Nephron progenitor cell (in vitro differentiated cells): ENCODE measurements at regions not wholly inside any gene's neighbourhood (a gene's known extent, or its start where the extent isn't known, plus 50 kb on each side); places are given as distances from the start of the nearest gene placed in this dataset.

Source experiments
- DNase-seq: peaks from one replicate; pipeline ENCODE4 v3.0.0; 2021
- H3K27ac Mint-ChIP-seq: 2 replicates; pipeline ENCODE4 v1.8.0; 2021; ENCODE audit warnings: mild to moderate bottlenecking, moderate library complexity, mixed read lengths
- H3K27me3 Mint-ChIP-seq: 2 replicates; pipeline ENCODE4 v1.8.0; 2021; ENCODE audit warnings: mild to moderate bottlenecking, low read depth, mixed read lengths; ENCODE audit not compliant: poor library complexity
- H3K36me3 Mint-ChIP-seq: 2 replicates; pipeline ENCODE4 v1.8.0; 2021; ENCODE audit warnings: low read depth, mixed read lengths
- H3K4me1 Mint-ChIP-seq: 2 replicates; pipeline ENCODE4 v1.8.0; 2021; ENCODE audit warnings: mixed read lengths
- H3K4me3 Mint-ChIP-seq: 2 replicates; pipeline ENCODE4 v1.8.0; 2021; ENCODE audit warnings: mild to moderate bottlenecking, moderate library complexity, mixed read lengths
- H3K9me3 Mint-ChIP-seq: 2 replicates; pipeline ENCODE4 v1.8.0; 2021; ENCODE audit warnings: mild to moderate bottlenecking, moderate library complexity, mixed read lengths
- CTCF ChIP-seq: fragments of 200-600 bp; sonication (generic); IDR thresholded peaks from 2 replicates; pipeline ENCODE4 v1.5.0; 2021; ENCODE audit warnings: antibody characterized with exemption

DNA sequence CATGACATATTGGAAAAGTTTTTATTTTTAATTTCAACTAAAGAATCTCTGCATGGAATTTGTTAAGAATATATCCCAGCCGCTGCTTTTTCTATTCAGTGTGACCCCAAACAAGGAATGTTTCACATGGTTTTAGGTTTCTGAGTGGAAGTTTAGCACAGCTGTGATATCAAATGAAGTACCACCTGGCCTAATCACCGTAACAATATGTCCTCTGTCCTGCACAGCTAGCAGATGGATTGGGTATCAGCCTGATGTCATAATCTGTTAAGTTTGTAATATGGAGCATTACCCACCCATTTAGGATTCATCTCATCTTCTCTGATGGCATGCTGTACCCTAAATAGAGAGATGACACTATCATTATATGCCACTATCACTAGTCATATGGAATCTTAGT is 963.7 kb upstream of the ADGRL2 start:
- no peak for TF ChIP-seq CTCF

DNA sequence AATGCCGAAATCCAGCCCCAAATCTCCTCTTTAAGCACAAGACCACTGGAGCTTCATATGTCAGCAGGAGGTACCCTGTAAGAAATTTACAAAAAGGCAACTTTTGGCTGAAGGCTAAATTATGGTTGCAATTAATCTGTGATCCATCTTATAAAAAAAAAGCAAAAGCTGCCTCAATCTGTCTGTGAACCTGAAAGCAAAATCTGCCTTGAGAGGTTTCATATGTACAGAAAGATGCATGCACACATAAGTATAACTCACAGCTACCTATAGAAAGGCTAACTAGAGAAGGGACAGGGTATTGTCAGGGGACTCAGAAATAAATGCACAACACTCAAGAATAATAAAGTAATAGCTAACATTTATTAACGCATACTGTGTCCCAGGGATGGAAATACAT is 964.2 kb upstream of the ADGRL2 start:
- H3K36me3 Mint-ChIP-seq = peaks cover 4% of the 10 kb centered on the region
- TF ChIP-seq CTCF = no peak
- no peak for DNase-seq
- peaks cover 14% of the 10 kb centered on the region for H3K9me3 Mint-ChIP-seq
- no peaks in the 10 kb centered on the region for H3K27me3 Mint-ChIP-seq
- H3K27ac Mint-ChIP-seq = no peak overlapping the region
- no peaks in the 10 kb centered on the region for H3K4me1 Mint-ChIP-seq
- no peak overlapping the region for H3K4me3 Mint-ChIP-seq

More for the DNA sequence above, 963.7 kb upstream of the ADGRL2 start:
- Mint-ChIP-seq H3K36me3 (peaks cover 6% of the 10 kb centered on the region), H3K27ac (no peak overlapping the region), H3K27me3 (no peaks in the 10 kb centered on the region), H3K4me3 (no peak overlapping the region), H3K4me1 (no peaks in the 10 kb centered on the region), H3K9me3 (peaks cover 20% of the 10 kb centered on the region)
- DNase-seq = no peak

DNA sequence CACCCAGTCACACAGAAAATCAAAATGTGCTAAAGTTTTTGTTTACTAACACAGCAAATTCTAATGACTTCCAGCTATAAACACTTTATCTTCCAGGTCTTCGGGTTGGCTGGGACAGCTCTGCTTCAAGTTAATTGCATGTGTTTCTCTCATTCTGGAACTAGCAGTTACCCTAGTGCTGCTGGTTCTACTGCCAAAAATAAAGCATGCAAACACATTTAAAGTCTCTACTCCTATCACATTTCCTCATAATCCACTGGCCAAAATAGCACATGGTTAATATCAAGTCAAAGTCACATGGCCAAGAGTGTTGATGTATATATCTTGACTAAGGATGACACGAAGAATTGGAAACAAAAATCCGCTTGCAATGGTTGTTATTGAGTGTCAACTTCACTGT is 973.1 kb upstream of the ADGRL2 start:
- TF ChIP-seq CTCF = no peak
- Mint-ChIP-seq H3K4me3 (no peak overlapping the region), H3K27ac (peak overlapping the region; percentile 20), H3K27me3 (no peaks in the 10 kb centered on the region), H3K4me1 (no peaks in the 10 kb centered on the region), H3K9me3 (no peaks in the 10 kb centered on the region), H3K36me3 (no peaks in the 10 kb centered on the region)
- DNase-seq = no peak

DNA sequence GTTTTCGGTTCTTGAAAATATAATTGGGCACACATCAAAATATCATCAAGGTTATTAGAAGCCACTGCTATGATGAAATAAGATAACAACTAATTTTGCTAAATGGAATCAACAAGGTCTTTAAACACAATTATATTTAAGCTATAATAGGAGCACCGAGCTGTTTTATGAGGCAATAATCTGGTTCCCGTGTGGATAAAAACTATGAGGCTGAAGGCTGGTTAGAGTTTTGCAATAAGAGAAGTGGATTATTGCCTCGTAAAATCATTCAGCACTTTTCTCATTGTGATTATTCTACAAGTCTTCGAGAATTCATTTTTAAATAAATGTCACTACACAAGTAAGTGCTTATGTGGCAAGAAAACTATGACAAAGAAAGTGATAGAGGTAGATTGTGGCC is 975.7 kb upstream of the ADGRL2 start:
- H3K9me3 Mint-ChIP-seq = no peaks in the 10 kb centered on the region

DNA sequence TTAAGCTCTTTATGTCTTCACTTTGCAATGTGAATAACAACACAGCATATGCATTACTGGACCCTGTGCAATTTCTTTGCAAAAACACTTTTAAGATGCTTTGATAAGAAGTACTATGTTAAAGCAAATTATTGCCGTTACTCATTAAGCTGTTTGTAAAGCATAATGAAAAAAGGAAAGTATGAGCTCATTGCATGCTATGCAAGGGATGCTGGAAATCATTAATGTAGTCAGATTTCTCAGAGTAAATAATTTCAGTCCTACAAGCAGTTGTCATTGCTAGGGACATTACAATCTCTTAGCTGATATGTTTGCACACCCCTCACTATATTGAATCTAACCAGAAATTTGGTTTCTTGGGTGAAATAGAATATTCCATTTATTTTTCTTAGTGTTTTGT is 982.5 kb upstream of the ADGRL2 start:
- no peak overlapping the region for H3K27ac Mint-ChIP-seq
- H3K27me3 Mint-ChIP-seq = no peaks in the 10 kb centered on the region
- DNase-seq = no peak
- no peak for TF ChIP-seq CTCF
- H3K4me3 Mint-ChIP-seq = no peak overlapping the region
- H3K4me1 Mint-ChIP-seq = no peaks in the 10 kb centered on the region
- no peaks in the 10 kb centered on the region for H3K36me3 Mint-ChIP-seq
- H3K9me3 Mint-ChIP-seq = no peaks in the 10 kb centered on the region

More for the DNA sequence above, 975.7 kb upstream of the ADGRL2 start:
- DNase-seq = no peak
- TF ChIP-seq CTCF = no peak
- H3K36me3 Mint-ChIP-seq = no peaks in the 10 kb centered on the region
- no peaks in the 10 kb centered on the region for H3K27me3 Mint-ChIP-seq
- H3K4me3 Mint-ChIP-seq = no peak overlapping the region
- no peak overlapping the region for H3K27ac Mint-ChIP-seq
- H3K4me1 Mint-ChIP-seq = no peaks in the 10 kb centered on the region

- Mint-ChIP-seq H3K27me3 (no peaks in the 10 kb centered on the region), H3K4me1 (no peaks in the 10 kb centered on the region), H3K36me3 (no peaks in the 10 kb centered on the region), H3K4me3 (no peak overlapping the region), H3K27ac (no peak overlapping the region), H3K9me3 (no peaks in the 10 kb centered on the region)
- TF ChIP-seq CTCF = no peak
- DNase-seq = no peak
Observed at GRCh38 chr1:80807981-80808380, 992.8 kb upstream of the ADGRL2 start.
